Trophoblast cell (in vitro differentiated cells and primary cell): ENCODE measurements at regions not wholly inside any gene's neighbourhood (a gene's known extent, or its start where the extent isn't known, plus 50 kb on each side); places are given as distances from the start of the nearest gene placed in this dataset.
A peak's percentile ranks its signal among the peaks of the same experiment; 100 is the strongest.

ENCODE experiments used
- DNase-seq, 2 donors: peaks; one replicate each; pipeline ENCODE4 v3.0.0-alpha.2; 2016
- H2AFZ ChIP-seq: 2 replicates; pipeline ENCODE4 v1.6.1; 2013; ENCODE audit warnings: low read length, moderate library complexity, mild to moderate bottlenecking; ENCODE audit not compliant: insufficient read depth, poor library complexity
- H2AK5ac ChIP-seq: 2 replicates; pipeline ENCODE4 v1.6.1; 2013; ENCODE audit warnings: mild to moderate bottlenecking, low read length
- H2BK120ac ChIP-seq: 2 replicates; pipeline ENCODE4 v1.6.1; 2013; ENCODE audit warnings: low read length, mild to moderate bottlenecking, moderate library complexity; ENCODE audit not compliant: insufficient read depth, poor library complexity
- H2BK12ac ChIP-seq: 2 replicates; pipeline ENCODE4 v1.6.1; 2013; ENCODE audit warnings: mild to moderate bottlenecking, low read length, moderate library complexity
- H2BK5ac ChIP-seq: 2 replicates; pipeline ENCODE4 v1.6.1; 2013; ENCODE audit warnings: low read length, low read depth, moderate library complexity, mild to moderate bottlenecking; ENCODE audit not compliant: poor library complexity
- H3K14ac ChIP-seq: 2 replicates; pipeline ENCODE4 v1.6.1; 2013; ENCODE audit warnings: mild to moderate bottlenecking, low read length
- H3K18ac ChIP-seq: 2 replicates; pipeline ENCODE4 v1.6.1; 2013; ENCODE audit warnings: mild to moderate bottlenecking, low read length
- H3K23ac ChIP-seq: 2 replicates; pipeline ENCODE4 v1.6.1; 2013; ENCODE audit warnings: low read length
- H3K27ac ChIP-seq: 2 replicates; pipeline ENCODE4 v1.5.1; 2013; ENCODE audit warnings: low read depth, mild to moderate bottlenecking, inconsistent platforms, low read length, moderate library complexity
- H3K27me3 ChIP-seq: 2 replicates; pipeline ENCODE4 v1.6.1; 2013; ENCODE audit warnings: inconsistent platforms, mild to moderate bottlenecking, low read length, moderate library complexity; ENCODE audit not compliant: insufficient read depth
- H3K36me3 ChIP-seq, 2 experiments: 1 replicate in 1 of 2; 2 replicates in 1 of 2; pipeline ENCODE4 v1.6.1; 2013; ENCODE audit warnings: low read length in 2 of 2, mild to moderate bottlenecking in 2 of 2, moderate library complexity in 1 of 2; ENCODE audit not compliant: insufficient read depth in 2 of 2, control insufficient read depth in 1 of 2
- H3K4ac ChIP-seq: 2 replicates; pipeline ENCODE4 v1.6.1; 2013; ENCODE audit warnings: low read depth, mild to moderate bottlenecking, low read length, moderate library complexity
- H3K4me1 ChIP-seq, 2 experiments: 1 replicate in 1 of 2; 2 replicates in 1 of 2; pipeline ENCODE4 v1.6.1; 2013; ENCODE audit warnings: low read length in 2 of 2, mild to moderate bottlenecking in 2 of 2, moderate library complexity in 1 of 2; ENCODE audit not compliant: insufficient read depth in 2 of 2, control insufficient read depth in 1 of 2
- H3K4me2 ChIP-seq: 2 replicates; pipeline ENCODE4 v1.6.1; 2013; ENCODE audit warnings: inconsistent platforms, mild to moderate bottlenecking, low read length, moderate library complexity
- H3K4me3 ChIP-seq: 2 replicates; pipeline ENCODE4 v1.5.1; 2013; ENCODE audit warnings: mild to moderate bottlenecking, low read depth, low read length, inconsistent platforms
- H3K79me1 ChIP-seq: one replicate; pipeline ENCODE4 v1.6.1; 2013; ENCODE audit warnings: low read length
- H3K79me2 ChIP-seq: 2 replicates; pipeline ENCODE4 v1.6.1; 2013; ENCODE audit warnings: low read length, mild to moderate bottlenecking; ENCODE audit not compliant: control insufficient read depth, insufficient read depth, poor library complexity
- H3K9ac ChIP-seq: 2 replicates; pipeline ENCODE4 v1.6.1; 2013; ENCODE audit warnings: mild to moderate bottlenecking, low read length
- H3K9me3 ChIP-seq: 2 replicates; pipeline ENCODE4 v1.6.1; 2013; ENCODE audit warnings: low read depth, mild to moderate bottlenecking, control low read depth, inconsistent platforms, low read length; ENCODE audit not compliant: insufficient read depth
- H4K12ac ChIP-seq: 2 replicates; pipeline ENCODE4 v1.6.1; 2013; ENCODE audit warnings: low read depth, mild to moderate bottlenecking, low read length, moderate library complexity
- H4K8ac ChIP-seq: 2 replicates; pipeline ENCODE4 v1.6.1; 2013; ENCODE audit warnings: low read depth, mild to moderate bottlenecking, low read length, moderate library complexity
- H4K91ac ChIP-seq: one replicate; pipeline ENCODE4 v1.6.1; 2013; ENCODE audit warnings: low read depth, mild to moderate bottlenecking, low read length, moderate library complexity
- WGBS: extraction: QIAGEN DNeasy Blood & Tissue Kit; methylation state at CpG from one replicate; pipeline ENCODE4 v1.1.7; 2013; ENCODE audit warnings: missing lambda C conversion rate; ENCODE audit not compliant: insufficient read length, insufficient coverage; ENCODE audit errors: extremely low coverage; 5-methylcytosine and 5-hydroxymethylcytosine counted together

- H4K12ac ChIP-seq: no peak overlapping the region
- H2BK12ac ChIP-seq: no peak overlapping the region
- no peak overlapping the region for H3K4me2 ChIP-seq
- H4K91ac ChIP-seq: no peak overlapping the region
- H3K4me1 ChIP-seq: no peaks in the 10 kb centered on the region
- no peak overlapping the region for H3K18ac ChIP-seq
- H3K4me3 ChIP-seq: no peak overlapping the region
- no peak overlapping the region for H3K23ac ChIP-seq
- H3K79me2 ChIP-seq: no peaks in the 10 kb centered on the region
- H3K14ac ChIP-seq: no peak overlapping the region
- H2AK5ac ChIP-seq: no peak overlapping the region
- no peak overlapping the region for H3K9ac ChIP-seq
- H3K79me1 ChIP-seq: no peaks in the 10 kb centered on the region
- WGBS: no CpG with 5 or more reads among the region's 2 CpGs
- H2BK5ac ChIP-seq: no peak overlapping the region
- no peaks in the 10 kb centered on the region for H3K36me3 ChIP-seq
- no peak overlapping the region for H2AFZ ChIP-seq
- H3K9me3 ChIP-seq: no peaks in the 10 kb centered on the region
- no peak overlapping the region for H3K27ac ChIP-seq
- H2BK120ac ChIP-seq: no peak overlapping the region
- DNase-seq: peak; percentile 33 to 67
- H3K27me3 ChIP-seq: no peaks in the 10 kb centered on the region
- H4K8ac ChIP-seq: no peak overlapping the region
- H3K4ac ChIP-seq: no peak overlapping the region
These were observed 143.0 kb upstream of the FAM241A start for GRCh38 chr4:112002248-112002661.

- H3K27me3 ChIP-seq: no peaks in the 10 kb centered on the region
- no peak overlapping the region for H2BK5ac ChIP-seq
- H3K79me2 ChIP-seq: no peaks in the 10 kb centered on the region
- no peaks in the 10 kb centered on the region for H3K79me1 ChIP-seq
- H2BK120ac ChIP-seq: no peak overlapping the region
- no peak overlapping the region for H3K14ac ChIP-seq
- no peak overlapping the region for H3K23ac ChIP-seq
- H2BK12ac ChIP-seq: no peak overlapping the region
- H2AK5ac ChIP-seq: no peak overlapping the region
- no peak overlapping the region for H4K91ac ChIP-seq
- H3K18ac ChIP-seq: no peak overlapping the region
- no peak overlapping the region for H2AFZ ChIP-seq
- no peaks in the 10 kb centered on the region for H3K4me1 ChIP-seq
- H3K4ac ChIP-seq: no peak overlapping the region
- H3K36me3 ChIP-seq: no peaks in the 10 kb centered on the region
- H4K8ac ChIP-seq: no peak overlapping the region
- no peak overlapping the region for H3K27ac ChIP-seq
- H3K9ac ChIP-seq: no peak overlapping the region
- no CpG with 5 or more reads among the region's 2 CpGs for WGBS
- H4K12ac ChIP-seq: no peak overlapping the region
- no peak for DNase-seq
- no peaks in the 10 kb centered on the region for H3K9me3 ChIP-seq
- H3K4me2 ChIP-seq: no peak overlapping the region
- no peak overlapping the region for H3K4me3 ChIP-seq
These were observed 141.9 kb upstream of the FAM241A start for GRCh38 chr4:112003231-112003907.

DNA sequence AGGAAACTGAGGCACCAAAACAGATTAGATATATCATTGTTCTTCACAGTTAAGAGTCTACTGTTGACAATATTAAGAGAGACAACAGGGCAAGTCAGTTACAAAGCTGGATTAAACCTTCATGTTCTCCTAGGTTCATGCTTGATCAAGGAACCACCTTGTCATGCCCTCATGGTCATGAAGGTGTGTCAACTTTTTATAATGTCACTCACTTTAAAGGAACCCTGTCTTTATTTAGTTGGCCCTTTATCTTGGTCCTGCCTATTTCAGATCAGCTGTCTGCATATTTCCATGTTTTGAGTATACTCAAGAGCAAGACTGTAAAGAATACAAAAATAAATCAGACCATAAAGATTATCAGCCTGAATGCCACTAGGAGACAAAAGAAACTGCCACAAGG lies 140.2 kb upstream of the FAM241A start:
- no peak overlapping the region for H3K4me3 ChIP-seq
- H2BK5ac ChIP-seq: no peak overlapping the region
- H2BK12ac ChIP-seq: no peak overlapping the region
- H3K9me3 ChIP-seq: no peaks in the 10 kb centered on the region
- no peak overlapping the region for H4K12ac ChIP-seq
- H3K36me3 ChIP-seq: no peaks in the 10 kb centered on the region
- H2BK120ac ChIP-seq: no peak overlapping the region
- H3K4me2 ChIP-seq: no peak overlapping the region
- no peak for DNase-seq
- no peak overlapping the region for H2AK5ac ChIP-seq
- H3K23ac ChIP-seq: no peak overlapping the region
- H3K18ac ChIP-seq: no peak overlapping the region
- H3K9ac ChIP-seq: no peak overlapping the region
- no peaks in the 10 kb centered on the region for H3K79me1 ChIP-seq
- H3K79me2 ChIP-seq: no peaks in the 10 kb centered on the region
- no peaks in the 10 kb centered on the region for H3K27me3 ChIP-seq
- no peak overlapping the region for H2AFZ ChIP-seq
- H4K91ac ChIP-seq: no peak overlapping the region
- H3K4ac ChIP-seq: no peak overlapping the region
- no peak overlapping the region for H3K27ac ChIP-seq
- no peak overlapping the region for H4K8ac ChIP-seq
- no peaks in the 10 kb centered on the region for H3K4me1 ChIP-seq
- H3K14ac ChIP-seq: no peak overlapping the region

- no peak overlapping the region for H2AFZ ChIP-seq
- H3K27me3 ChIP-seq: no peaks in the 10 kb centered on the region
- DNase-seq: no peak
- no peaks in the 10 kb centered on the region for H3K36me3 ChIP-seq
- no peak overlapping the region for H4K8ac ChIP-seq
- no peak overlapping the region for H3K27ac ChIP-seq
- WGBS: no CpG with 5 or more reads among the region's 2 CpGs
- no peak overlapping the region for H3K23ac ChIP-seq
- no peak overlapping the region for H2BK12ac ChIP-seq
- no peak overlapping the region for H2BK5ac ChIP-seq
- no peak overlapping the region for H2AK5ac ChIP-seq
- H4K12ac ChIP-seq: no peak overlapping the region
- H3K79me2 ChIP-seq: no peaks in the 10 kb centered on the region
- H3K9ac ChIP-seq: no peak overlapping the region
- no peaks in the 10 kb centered on the region for H3K9me3 ChIP-seq
- H3K14ac ChIP-seq: no peak overlapping the region
- H3K18ac ChIP-seq: no peak overlapping the region
- no peak overlapping the region for H4K91ac ChIP-seq
- no peaks in the 10 kb centered on the region for H3K79me1 ChIP-seq
- H3K4me2 ChIP-seq: no peak overlapping the region
- H3K4me1 ChIP-seq: no peaks in the 10 kb centered on the region
- H3K4ac ChIP-seq: no peak overlapping the region
- H3K4me3 ChIP-seq: no peak overlapping the region
- H2BK120ac ChIP-seq: no peak overlapping the region
These were observed 137.9 kb upstream of the FAM241A start for GRCh38 chr4:112007391-112007790.
